Endothelial cell of umbilical vein (primary cell): ENCODE measurements at regions not wholly inside any gene's neighbourhood (a gene's known extent, or its start where the extent isn't known, plus 50 kb on each side); places are given as distances from the start of the nearest gene placed in this dataset.

Experiments used
- BruUV-seq: library from RNA; stranded (reverse); fragments of 400-500 nt; replicated peaks from 2 replicates; lab custom pipeline; 2021; lab: Mats Ljungman, UMichigan
- CTCF ChIA-PET: fragments of 300-600, 350-600 bp; sonication (Branson Sonifier 250); formaldehyde crosslinking; loops from one replicate; lab custom pipeline; 2021; ENCODE audit warnings: antibody characterized with exemption, inconsistent platforms; lab: Charles Lee
- POLR2A ChIA-PET: fragments of 300-600, 350-600 bp; sonication (Branson Sonifier 250); formaldehyde crosslinking; loops from one replicate; lab custom pipeline; 2021; ENCODE audit warnings: antibody characterized with exemption, inconsistent platforms; lab: Charles Lee
- DNase-seq: peaks from one replicate; pipeline ENCODE4 v3.0.0-alpha.2; 2011; ENCODE audit warnings: low read depth, low spot score
- FAIRE-seq: peaks from 2 replicates; lab custom pipeline; 2011; peaks lifted over from hg19 to GRCh38; lab: Jason Lieb, UNC
- H2AFZ ChIP-seq: 2 replicates; pipeline ENCODE4 v1.6.0; 2012; ENCODE audit warnings: low read depth, low read length, control low read depth, inconsistent platforms
- H3K27ac ChIP-seq: 2 replicates; pipeline ENCODE4 v1.5.1; 2011; ENCODE audit warnings: low read depth, mild to moderate bottlenecking, control low read depth, low read length, moderate library complexity; ENCODE audit not compliant: insufficient read depth
- H3K27me3 ChIP-seq, 2 experiments: 2 replicates each; pipeline versions ENCODE4 v1.6.0 to v1.6.1; 2011; ENCODE audit warnings: low read length in 2 of 2, mixed read lengths in 1 of 2; ENCODE audit not compliant: control insufficient read depth in 2 of 2, insufficient read depth in 2 of 2
- H3K36me3 ChIP-seq, 2 experiments: 2 replicates in 1 of 2; 3 replicates in 1 of 2; pipeline ENCODE4 v1.5.1; 2011; ENCODE audit warnings: low read length in 2 of 2, mild to moderate bottlenecking in 1 of 2, moderate library complexity in 1 of 2; ENCODE audit not compliant: control insufficient read depth in 2 of 2, insufficient read depth in 2 of 2; ENCODE audit errors: extremely low read depth in 1 of 2
- H3K4me1 ChIP-seq: 3 replicates; pipeline ENCODE4 v1.5.1; 2011; ENCODE audit warnings: mild to moderate bottlenecking, low read length; ENCODE audit not compliant: control insufficient read depth, insufficient read depth; ENCODE audit errors: extremely low read depth
- H3K4me2 ChIP-seq: 2 replicates; pipeline ENCODE4 v1.6.1; 2011; ENCODE audit warnings: low read length, control low read depth, mixed read lengths; ENCODE audit not compliant: insufficient read depth
- H3K4me3 ChIP-seq, 3 experiments: fragments of 200-600 bp in 1 of 3; sonication (generic), shearing (Covaris generic) in 1 of 3; replicated peaks in 1 of 3; 2 replicates each; pipeline ENCODE4 v1.5.1; 2011 to 2016; ENCODE audit warnings: control low read depth in 3 of 3, low read length in 3 of 3, mild to moderate bottlenecking in 2 of 3, inconsistent platforms in 1 of 3, low read depth in 1 of 3, moderate library complexity in 1 of 3; ENCODE audit not compliant: insufficient read depth in 1 of 3
- H3K79me2 ChIP-seq: 2 replicates; pipeline ENCODE4 v1.6.0; 2012; ENCODE audit warnings: low read length, inconsistent platforms; ENCODE audit not compliant: control insufficient read depth, insufficient read depth
- H3K9ac ChIP-seq: replicated peaks from 2 replicates; pipeline ENCODE3; 2011; ENCODE audit warnings: low read length, control low read depth; ENCODE audit not compliant: insufficient read depth; ENCODE audit errors: extremely low read depth
- H3K9me1 ChIP-seq: replicated peaks from 3 replicates; pipeline ENCODE4 v1.6.0; 2011; ENCODE audit warnings: mild to moderate bottlenecking, low read length; ENCODE audit not compliant: control insufficient read depth, insufficient read depth; ENCODE audit errors: extremely low read depth
- H3K9me3 ChIP-seq: replicated peaks from 2 replicates; pipeline ENCODE4 v1.5.1; 2012; ENCODE audit warnings: low read length, inconsistent platforms; ENCODE audit not compliant: control insufficient read depth, insufficient read depth
- H4K20me1 ChIP-seq: replicated peaks from 2 replicates; pipeline ENCODE3; 2011; ENCODE audit warnings: mild to moderate bottlenecking, low read length; ENCODE audit not compliant: control insufficient read depth, insufficient read depth; ENCODE audit errors: extremely low read depth
- CTCF ChIP-seq, 2 donors: IDR thresholded peaks; 1 replicate in 1 of 2; 2 replicates in 1 of 2; pipeline ENCODE4 v1.5.1; 2011; ENCODE audit warnings: low read length in 2 of 2, mild to moderate bottlenecking in 2 of 2, moderate library complexity in 2 of 2, control low read depth in 1 of 2, inconsistent platforms in 1 of 2, low read depth in 1 of 2; ENCODE audit not compliant: insufficient read depth in 1 of 2; ENCODE audit errors: extremely low read depth in 1 of 2
- EZH2 ChIP-seq: IDR thresholded peaks from 2 replicates; pipeline ENCODE4 v1.6.1; 2012; ENCODE audit warnings: borderline replicate concordance, low read depth, mild to moderate bottlenecking, moderate library complexity, low read length, inconsistent platforms; ENCODE audit not compliant: severe bottlenecking
- FOS ChIP-seq: IDR thresholded peaks from 2 replicates; pipeline ENCODE4 v1.6.1; 2011; ENCODE audit warnings: mild to moderate bottlenecking, low read length, moderate library complexity, borderline replicate concordance; ENCODE audit not compliant: insufficient read depth
- GATA2 ChIP-seq: IDR thresholded peaks from 2 replicates; pipeline ENCODE4 v1.7.0; 2011; ENCODE audit warnings: low read depth, mild to moderate bottlenecking, moderate library complexity, mixed read lengths, low read length; ENCODE audit not compliant: insufficient read length, insufficient read depth
- JUN ChIP-seq: IDR thresholded peaks from 2 replicates; pipeline ENCODE4 v1.6.1; 2011; ENCODE audit warnings: borderline replicate concordance, low read depth; ENCODE audit not compliant: insufficient read length, insufficient read depth
- MAX ChIP-seq: IDR thresholded peaks from 2 replicates; pipeline ENCODE4 v1.6.1; 2011; ENCODE audit not compliant: insufficient read depth, insufficient read length
- MYC ChIP-seq: IDR thresholded peaks from one replicate; pipeline ENCODE4 v1.6.1; 2011; ENCODE audit warnings: mild to moderate bottlenecking, low read depth, low read length
- POLR2A ChIP-seq: IDR thresholded peaks from 2 replicates; pipeline ENCODE4 v1.6.1; 2012; ENCODE audit warnings: low read depth, mild to moderate bottlenecking, control low read depth, low read length
- POLR2AphosphoS5 ChIP-seq: IDR thresholded peaks from 2 replicates; pipeline ENCODE4 v1.6.1; 2012; ENCODE audit warnings: low read depth, mild to moderate bottlenecking, control low read depth, low read length, moderate library complexity; ENCODE audit not compliant: insufficient read depth
- dilution Hi-C: fragments of 300-500 bp; cut with MboI; formaldehyde crosslinking; loops from one replicate; pipeline ENCODE4 v1.15.0; 2019; ENCODE audit warnings: low sequenced_read_pairs; ENCODE audit not compliant: extremely low pct_ligation_motif_present
- intact Hi-C: fragments of 100-400 bp; cut with micrococcal nuclease; formaldehyde crosslinking; loops from one replicate; pipeline ENCODE4 v1.10.0; 2022

- H3K4me3 ChIP-seq: no peak overlapping the region
- H3K36me3 ChIP-seq: no peaks in the 10 kb centered on the region
- H4K20me1 ChIP-seq: no peaks in the 10 kb centered on the region
- TF ChIP-seq JUN: no peak
- TF ChIP-seq MAX: no peak
- no peak for TF ChIP-seq POLR2A
- TF ChIP-seq FOS: no peak
- TF ChIP-seq POLR2AphosphoS5: no peak
- no peak for TF ChIP-seq MYC
- TF ChIP-seq GATA2: no peak
- TF ChIP-seq EZH2: no peak
- TF ChIP-seq CTCF (IDR thresholded peaks at IDR 0.05; ENCODE audit: extremely low read depth in 1 of 2, insufficient read depth in 1 of 2, low read depth in 1 of 2, low read length in 2 of 2): no peak
- FAIRE-seq (no peak), DNase-seq (no peak)
- ChIA-PET POLR2A (no interaction called here), CTCF (no interaction called here)
- no peaks in the 10 kb centered on the region for H3K79me2 ChIP-seq
- H3K9me3 ChIP-seq: no peaks in the 10 kb centered on the region
- no TSS peak for BruUV-seq
- H3K9me1 ChIP-seq: no peaks in the 10 kb centered on the region
- no peak overlapping the region for H3K4me2 ChIP-seq
- intact Hi-C loops: no loop called here
- dilution Hi-C loops: no loop called here
- H3K27me3 ChIP-seq: no peaks in the 10 kb centered on the region
- no peak overlapping the region for H2AFZ ChIP-seq
- no peak overlapping the region for H3K27ac ChIP-seq
- no peak overlapping the region for H3K9ac ChIP-seq
- no peaks in the 10 kb centered on the region for H3K4me1 ChIP-seq
These were observed 965.8 kb downstream of the NSUN3 start for GRCh38 chr3:95028688-95029087.
